NCI-H345 (cell line): ENCODE measurements at regions not wholly inside any gene's neighbourhood (a gene's known extent, or its start where the extent isn't known, plus 50 kb on each side); places are given as distances from the start of the nearest gene placed in this dataset.

Experiments used
- DNase-seq: peaks from one replicate; lab custom pipeline; 2025; lab: John Stamatoyannopoulos, UW

DNA sequence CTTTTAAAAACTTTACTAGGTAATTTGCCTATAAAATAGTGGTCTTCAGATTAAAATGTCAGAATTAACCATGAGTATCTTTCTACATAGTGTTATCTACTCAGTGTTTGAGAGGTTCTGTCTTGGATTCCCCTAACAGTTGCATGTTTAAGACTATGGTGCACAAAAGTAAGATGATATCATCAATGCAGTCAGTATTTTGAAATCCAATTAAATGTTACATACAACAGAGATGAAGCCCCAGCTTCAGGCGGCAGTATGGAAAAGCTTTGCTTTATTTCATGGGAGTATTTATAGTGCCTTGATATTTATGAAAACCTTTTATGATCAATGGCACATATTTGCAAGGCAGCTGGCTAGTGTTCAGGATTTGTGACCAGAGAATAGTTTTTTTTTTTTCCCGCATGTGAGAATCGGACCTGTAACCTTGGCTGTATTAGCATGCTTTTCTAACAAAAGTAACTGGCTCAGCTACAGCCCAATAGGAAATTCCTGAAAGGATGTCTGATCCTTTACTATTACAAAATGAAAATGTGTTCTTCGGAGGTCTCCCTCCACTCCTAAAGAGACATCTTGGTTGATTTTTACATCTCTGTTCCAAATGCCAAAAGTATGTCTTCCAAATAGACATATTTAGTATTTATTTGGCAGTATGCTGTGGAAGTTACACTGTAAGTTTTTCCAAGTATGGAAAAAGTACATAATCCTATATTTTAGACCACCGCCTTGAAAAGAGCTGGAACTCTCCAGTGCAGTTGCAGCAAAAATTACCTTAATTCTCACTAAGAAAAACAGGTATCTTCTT, 319.3 kb upstream of the UBE2E3 start:
- DNase-seq: no peak

DNA sequence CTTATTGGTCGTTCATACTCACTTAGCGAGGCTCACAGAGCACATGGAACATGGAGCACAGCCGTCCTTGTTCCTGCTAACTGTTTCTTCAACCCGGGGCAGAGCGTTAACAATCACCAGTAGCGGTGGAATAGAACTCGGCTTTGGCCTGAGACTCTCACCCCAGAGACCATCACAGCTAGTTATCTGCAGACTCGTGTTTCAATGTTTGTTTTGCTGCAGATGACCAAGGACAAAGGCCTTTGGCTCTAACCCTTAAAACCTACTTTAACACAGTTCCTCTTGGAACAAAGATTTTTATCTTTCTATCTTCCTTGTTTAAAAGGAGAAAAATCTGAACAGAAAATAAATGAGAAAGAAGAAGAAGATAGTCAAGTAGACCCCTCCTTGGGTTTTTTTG, 320.2 kb upstream of the UBE2E3 start:
- DNase-seq: no peak

DNA sequence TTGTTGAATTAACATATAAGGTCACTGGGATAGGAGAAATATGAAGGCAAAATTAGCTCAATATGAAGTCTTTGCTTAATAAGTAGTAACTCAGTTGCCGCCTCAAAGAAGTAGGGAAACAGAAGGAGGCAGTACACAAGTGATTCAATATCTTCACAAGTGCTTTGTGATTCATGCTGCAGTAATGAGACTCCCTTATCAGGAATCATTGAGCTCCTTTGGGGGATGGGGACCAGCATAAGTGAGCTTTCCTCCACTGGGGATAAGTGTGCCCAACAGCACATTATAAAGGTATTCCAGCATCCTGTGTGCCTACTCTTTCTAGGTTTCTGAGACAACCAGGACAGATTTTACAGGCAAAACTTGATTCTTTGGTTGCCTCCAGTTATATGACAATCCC, 323.4 kb upstream of the UBE2E3 start:
- no peak for DNase-seq

DNA sequence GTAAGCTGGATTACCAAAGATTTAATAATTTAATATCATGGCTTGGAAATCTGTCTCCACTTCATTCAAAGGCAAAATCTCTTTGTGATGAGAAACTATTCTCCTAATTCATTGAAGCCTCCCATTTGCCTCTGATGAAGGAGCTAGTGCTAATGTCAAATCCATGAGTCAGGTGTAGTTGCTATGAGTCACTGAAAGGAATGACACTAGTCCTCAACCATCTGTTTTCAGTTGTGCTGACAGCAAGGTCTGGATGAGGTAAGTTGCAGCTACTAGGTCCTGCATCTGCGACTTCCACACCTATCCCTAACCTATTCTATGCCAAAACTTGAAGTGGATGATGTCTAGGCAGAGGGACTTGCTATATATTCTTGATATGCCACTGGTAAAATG, 324.0 kb upstream of the UBE2E3 start:
- no peak for DNase-seq

DNA sequence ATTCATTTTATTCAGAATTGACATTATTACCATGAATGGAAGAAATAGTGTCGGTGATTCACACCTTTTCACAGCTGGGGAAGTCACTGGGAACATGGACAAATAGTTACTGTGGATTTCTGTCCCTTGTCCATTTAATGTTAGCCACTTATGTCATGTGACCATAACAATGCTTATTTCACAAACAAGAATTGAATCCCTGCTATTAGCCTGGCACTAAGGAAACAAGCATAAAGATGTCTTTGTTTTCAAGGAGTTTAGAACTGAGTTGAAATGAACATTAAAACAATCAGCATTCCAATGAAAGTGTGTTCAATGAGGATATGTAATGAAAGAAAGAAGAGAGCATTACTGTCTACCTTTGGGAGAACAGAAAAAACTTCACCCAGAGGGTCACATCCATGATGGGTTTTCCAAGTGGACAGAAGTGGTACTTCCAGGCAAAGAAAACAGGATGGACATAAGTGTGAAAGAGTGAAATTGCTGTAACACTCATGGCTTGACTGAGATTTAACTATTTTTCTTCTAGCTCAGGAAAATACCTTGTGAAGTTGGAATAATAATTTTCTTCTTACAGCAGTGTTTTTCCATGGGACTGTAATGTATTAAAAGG, 324.5 kb upstream of the UBE2E3 start:
- no peak for DNase-seq

DNA sequence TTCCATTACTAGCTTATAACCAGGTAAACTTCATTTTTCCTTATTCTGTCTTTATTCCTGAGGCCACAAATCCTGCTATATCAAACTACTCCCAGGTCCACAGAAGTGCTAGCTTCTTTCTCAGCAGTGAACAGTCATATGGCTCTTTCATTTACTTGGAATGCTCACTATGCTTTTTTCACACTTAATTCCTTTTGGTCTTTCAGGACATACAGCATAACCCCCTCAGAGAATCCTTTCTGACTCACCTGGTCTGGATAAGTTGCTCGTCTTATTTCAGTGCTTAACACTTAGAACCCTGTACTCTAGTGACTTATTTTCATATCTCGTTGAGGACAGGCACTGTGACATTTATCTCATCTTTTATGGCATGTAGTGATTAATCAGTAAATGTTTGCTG, 325.0 kb upstream of the UBE2E3 start:
- no peak for DNase-seq

DNA sequence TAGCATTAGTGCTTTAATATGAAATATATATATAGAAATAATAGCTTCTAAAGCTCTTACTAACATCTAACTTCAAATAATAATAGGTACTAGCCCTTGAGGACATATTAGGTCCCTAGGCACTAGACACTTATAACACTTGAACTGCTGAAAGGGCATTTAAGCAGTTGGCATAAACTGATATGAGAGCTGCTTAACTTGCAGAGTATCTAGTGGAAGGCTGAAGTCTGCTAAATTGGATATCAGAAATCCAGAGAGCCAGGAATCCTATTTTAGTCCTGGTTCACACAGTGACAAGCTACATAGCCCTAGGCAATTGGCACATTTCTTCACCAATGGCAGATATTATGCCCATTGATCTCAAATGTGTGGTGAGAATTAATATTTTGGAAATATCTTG, 326.9 kb upstream of the UBE2E3 start:
- DNase-seq: no peak

DNA sequence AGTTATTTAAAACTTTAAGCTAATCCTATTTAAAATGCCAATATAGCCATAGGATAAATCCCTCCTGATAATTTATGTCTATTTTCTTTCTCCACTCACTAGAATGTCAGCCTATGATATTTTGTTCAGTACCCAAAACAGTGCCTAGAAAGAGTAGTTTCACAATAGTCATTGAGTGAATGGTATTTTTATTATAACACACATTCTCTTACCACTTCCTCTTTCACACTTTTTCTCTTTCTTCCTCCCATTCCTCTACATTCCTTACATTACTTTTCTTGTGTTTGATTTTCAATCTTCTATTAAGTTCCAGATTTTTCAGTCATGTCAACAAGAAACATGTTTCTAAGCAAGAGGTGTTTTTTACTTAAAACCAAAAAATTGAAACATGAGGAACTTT, 327.6 kb upstream of the UBE2E3 start:
- no peak for DNase-seq

DNA sequence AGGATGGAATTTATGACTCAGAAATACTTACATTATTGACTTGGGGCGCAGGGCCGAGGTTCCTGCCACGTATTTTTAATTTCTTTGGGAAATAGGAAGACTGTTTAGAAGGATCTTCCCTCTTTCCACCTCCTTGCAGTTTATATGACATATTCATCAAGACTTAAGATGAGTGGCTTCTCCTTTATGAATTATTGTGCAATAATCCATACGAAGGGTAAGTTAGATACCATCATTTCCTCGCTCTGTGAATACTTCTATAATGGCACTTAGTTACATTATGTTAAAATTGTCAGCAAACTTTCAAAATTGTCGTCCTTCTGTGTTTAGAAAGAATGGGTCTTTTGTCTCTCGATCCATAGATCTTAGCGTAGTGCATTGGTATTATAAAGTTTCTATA, 328.8 kb upstream of the UBE2E3 start:
- no peak for DNase-seq

DNA sequence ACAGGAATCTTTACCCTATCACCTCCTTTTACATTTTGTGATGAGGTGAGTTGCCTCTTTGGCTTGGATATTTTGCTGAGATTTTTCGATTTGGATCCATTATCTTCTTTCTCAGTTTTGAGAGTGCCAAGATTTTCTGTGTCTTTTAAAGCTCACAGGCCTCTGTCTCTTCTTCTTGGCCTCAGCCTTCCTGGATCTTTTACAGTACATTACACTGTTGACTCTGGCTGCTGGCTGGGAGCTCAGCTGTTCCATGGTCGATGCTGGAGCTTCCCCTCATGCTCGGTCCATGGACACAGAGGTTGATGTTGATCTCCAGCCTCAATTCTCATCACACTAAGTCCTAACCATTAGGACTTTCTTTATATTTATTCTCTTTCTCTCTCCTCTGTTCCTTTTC, 332.8 kb upstream of the UBE2E3 start:
- no peak for DNase-seq

DNA sequence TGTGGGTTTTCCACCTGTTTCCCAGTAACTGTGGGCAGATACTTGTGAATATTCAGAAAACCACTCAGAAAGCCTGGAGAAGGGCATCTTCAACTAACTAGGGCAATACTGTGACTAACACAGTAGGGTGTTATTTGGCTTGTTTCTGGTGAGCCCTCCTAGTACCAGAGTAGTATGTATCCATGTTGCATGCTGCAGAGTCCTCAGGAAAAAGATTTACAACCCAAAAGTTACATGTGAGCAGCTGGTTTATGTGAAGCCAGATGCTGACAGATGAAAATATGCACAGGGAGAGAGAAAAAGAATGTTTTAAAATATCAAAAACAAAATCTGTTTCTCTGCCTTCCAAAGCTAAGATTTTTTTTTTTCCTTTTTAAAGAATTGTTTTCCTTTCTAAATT, 333.2 kb upstream of the UBE2E3 start:
- no peak for DNase-seq

DNA sequence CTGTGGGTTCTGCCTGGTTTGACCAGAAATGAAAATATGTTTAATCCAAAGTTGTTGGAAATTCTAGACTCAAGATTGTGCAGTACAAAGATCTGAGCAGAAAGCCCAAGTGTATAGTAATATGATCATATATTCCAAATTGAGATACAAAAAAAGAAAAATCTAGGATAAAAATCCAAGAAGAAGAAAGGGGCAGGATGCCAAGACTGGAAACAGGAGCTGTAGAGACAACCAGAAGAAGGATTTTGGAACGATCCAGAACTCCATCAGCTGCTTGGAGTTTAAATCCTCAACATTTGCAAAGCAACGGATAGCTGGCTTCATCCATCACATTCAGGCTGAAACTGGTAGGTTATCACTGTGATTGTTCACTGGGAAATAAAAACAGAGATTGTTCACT, 333.6 kb upstream of the UBE2E3 start:
- DNase-seq: no peak

DNA sequence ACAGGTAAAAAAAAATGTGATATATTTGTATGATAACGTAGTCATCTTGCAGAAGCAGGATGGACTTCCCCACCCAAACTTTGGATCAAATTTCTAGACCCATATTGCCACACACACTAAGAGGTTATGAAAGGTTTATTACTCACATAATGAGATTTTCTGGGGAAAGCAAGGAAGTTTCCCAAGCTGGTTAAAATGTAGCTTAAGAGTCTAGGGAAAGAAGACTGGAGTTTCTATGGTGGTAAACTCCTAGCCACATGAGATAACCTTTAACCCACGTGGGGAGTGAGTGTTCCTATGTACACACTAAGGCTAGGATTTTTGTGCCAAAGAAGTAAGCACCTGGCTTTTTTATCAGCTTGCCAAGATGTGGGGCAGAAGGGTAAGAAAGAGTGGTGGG, 335.7 kb upstream of the UBE2E3 start:
- DNase-seq: no peak

DNA sequence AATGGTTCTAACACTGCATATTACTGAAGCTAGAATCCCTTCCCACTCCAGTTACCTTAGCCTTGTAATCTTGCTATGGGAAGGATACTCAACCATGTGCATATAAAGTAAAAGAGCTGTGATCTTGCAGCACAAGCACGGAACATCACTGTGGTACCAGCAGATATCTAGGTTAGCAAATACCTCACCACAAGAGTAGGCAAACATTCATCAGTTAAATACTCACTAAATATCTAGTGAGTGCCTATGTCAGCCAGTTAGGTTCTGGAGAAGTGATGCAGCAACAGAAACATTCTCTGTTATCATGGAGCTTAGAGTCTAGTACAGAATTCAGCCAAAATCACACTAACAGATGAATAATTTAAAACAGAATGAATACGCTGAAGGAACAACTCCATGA, 349.6 kb upstream of the UBE2E3 start:
- DNase-seq: no peak

DNA sequence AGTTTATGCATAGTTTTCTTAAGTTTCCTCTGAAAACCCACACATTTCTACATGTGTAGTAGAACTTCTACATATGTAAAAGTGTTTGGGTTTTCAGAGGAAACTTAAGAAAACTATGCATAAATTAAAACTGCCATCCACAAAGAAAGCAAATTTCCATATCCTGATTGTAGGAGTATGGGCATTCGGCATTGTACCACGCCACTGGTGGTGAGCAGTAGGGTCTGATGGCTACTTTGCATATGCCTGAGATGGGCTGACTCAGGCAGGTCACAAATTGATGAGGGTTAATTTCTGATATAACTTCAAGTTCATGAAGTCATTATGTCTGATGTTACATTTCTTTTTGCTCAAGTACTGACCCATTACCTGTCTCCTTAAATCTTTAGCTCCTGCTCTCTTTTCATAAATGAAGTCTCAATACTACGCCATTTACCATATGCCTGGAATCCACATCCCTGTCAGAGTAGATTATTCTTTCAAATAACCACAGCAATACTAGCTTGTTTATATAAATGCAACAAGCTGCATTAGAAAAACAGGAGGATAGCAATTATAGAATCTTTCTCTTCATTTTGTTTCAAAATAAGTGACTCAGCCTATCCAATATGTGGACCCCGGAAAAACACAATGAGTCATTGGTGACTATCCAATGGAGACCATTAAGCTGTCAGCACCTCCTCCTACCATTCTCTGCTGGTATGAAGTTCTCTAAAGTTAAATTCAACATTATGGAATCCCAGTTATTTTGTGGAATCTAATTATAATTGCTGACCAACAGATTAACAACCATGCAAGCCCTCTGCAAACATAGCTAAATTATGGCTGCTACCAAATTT, 355.2 kb upstream of the UBE2E3 start:
- no peak for DNase-seq

DNA sequence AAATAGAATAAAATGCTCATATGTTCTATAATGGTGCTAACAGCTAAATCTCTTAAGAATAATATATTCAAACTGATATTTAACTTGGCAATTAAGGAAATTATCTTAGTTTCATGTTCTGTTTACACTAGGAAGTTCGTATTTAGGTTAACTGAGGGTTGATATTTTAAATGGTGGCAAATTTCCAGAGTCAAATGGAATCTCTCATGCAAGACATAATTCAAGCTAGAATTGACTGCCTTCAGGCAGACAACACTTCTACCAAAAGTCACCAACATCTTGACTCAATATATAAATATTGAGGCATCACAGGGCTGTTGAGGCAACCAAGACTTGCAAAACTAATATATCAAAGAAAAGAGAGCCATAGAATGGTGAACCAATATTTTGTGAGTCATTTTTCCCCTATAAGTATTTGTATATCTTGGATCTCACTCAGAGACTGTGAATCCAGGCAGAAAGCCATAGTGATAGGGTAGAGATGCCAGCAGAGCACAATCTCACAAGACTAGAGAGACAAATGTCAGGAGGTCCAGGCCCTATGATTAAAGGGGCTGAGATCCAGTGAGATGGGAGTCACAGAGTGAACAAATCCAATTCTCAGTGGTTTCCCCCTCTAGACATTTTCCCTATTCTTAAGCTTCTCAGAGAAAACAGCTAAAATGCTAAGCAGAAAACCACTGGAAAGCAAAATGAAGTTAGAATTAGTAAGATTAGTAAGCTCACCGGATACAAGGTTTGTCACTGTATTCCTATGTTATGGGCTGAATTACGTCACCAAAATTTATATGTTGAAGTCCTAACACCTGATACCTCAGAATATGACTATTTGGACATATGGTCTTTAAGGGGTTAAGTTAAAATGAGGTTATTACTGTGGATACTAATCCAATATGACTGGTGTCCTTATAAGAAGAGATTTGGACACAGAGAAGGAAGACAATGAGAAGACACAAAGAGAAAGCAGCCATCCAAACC, 358.2 kb upstream of the UBE2E3 start:
- DNase-seq: no peak

DNA sequence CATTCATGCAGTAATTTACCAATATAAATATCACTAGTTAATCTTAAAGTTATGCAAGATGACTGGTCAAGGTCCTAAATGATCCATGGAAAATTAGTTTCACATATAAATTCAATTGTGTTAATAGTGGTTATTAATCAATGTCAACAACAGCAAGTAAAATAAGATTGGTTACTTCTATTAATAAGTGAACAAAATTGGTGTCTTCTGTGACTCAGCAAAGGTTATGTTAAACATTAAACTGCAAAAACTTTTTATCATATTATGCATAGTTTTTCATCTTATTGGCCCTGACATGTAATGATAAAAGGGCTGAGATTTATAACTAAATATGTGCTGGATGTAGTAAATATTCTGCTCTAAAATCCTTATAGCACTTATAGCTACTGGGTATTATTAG, 359.0 kb upstream of the UBE2E3 start:
- DNase-seq: no peak

DNA sequence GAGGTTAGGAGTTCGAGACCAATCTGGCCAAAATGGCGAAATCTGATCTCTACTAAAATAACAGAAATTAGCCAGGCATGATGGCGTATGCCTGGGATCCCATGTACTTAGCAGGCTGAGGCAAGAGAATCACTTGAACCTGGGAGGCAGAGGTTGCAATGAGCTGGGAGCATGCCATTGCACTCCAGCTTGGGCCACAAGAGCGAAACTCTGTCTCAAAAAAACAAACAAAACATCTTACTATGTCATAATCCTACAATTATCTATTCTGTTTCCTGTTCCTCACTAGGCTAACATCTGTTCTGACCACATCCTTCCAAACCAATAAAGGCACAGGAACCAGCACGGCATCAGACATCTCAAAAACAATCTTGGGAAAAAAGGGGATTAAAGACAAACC, 361.8 kb upstream of the UBE2E3 start:
- no peak for DNase-seq

DNA sequence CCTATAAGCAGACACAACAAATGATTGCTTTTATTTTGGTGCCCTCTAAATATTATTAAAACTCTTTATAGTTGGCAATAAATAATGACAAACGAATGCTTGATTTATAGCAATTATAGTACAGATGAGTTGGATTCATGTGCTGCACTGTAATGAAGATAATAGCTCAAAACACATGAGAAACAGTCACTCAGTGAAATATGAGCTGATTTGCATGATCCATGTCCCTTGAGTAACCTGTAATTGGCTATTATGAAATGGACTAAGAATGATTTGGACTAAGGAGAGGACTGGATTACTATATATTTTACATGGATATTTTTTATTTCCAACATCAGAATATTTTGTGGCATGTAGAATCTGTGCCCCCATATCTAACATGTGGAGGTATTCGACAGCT, 365.6 kb upstream of the UBE2E3 start:
- DNase-seq: no peak

DNA sequence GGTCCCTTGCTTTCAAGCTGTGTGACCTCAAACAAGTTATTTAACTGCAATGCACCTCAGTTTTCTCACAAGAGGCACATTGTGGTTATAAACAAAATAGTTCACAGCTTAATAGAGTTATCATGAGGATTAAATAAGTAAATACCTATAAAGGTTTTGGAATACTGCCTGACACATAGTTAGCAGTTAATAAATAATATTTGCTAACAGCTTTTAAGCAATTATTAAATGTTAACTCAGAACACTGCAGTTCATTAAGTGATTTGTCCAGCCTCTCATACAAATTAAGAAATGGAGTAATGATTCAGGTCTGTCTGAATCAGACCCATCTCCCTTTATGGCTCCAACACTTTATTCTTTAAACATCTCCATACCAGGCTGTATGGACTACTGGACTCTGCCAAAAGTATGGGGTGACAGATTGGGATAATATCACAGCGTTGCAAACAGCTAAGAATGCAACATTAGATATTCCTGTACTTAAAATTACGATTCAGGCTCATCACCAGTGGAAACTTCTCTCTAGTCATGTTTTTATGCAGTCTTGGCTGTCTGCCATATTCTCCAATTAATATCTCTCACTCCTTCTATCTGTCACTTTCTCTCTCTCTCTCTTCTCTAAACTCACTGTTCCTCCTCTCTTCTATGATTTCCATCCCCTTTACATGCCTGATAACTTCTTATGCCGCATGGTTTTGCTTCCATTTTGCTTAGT, 370.6 kb upstream of the UBE2E3 start:
- no peak for DNase-seq

DNA sequence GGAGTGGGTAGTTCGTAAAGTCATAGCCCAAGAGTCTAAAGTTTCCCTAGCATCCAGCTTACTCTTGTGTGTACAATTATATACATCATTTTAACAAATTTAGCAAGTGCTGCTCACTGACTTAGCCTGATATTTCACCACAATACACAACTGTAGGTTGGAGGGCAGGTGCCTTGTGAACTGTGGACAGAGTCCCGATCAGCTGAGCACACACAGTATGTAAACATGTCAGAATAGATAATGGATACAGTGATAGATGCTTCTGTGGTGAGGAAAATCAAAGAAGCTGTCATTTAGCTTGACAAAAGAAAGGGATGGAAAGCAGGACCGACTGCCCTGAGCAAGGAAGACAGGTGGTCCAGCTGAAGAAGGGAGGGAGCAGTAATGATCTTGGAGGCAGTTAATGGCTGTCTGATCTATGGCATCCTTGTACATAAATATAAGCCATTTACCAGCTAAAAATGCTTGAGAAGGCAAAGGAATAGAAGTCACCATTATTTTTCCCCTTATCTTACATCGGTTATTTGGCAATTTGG, 372.8 kb upstream of the UBE2E3 start:
- DNase-seq: peak; percentile 70
